Stimulated activated CD4-positive, alpha-beta T cell treated with anti-CD3 and anti-CD28 coated beads, Interleukin-15, amount 100 ng/mL, for 1 hour (primary cell): ENCODE measurements at regions not wholly inside any gene's neighbourhood (a gene's known extent, or its start where the extent isn't known, plus 50 kb on each side); places are given as distances from the start of the nearest gene placed in this dataset.

Experiments used
- DNase-seq, 2 donors: peaks; one replicate each; pipeline ENCODE4 v3.0.0-alpha.2; 2020; ENCODE audit warnings: low read depth in 1 of 2, low spot score in 1 of 2

GRCh38 chr3:43970351-43970750 lies 271.3 kb upstream of the TOPAZ1 start:
- DNase-seq: no peak

DNA sequence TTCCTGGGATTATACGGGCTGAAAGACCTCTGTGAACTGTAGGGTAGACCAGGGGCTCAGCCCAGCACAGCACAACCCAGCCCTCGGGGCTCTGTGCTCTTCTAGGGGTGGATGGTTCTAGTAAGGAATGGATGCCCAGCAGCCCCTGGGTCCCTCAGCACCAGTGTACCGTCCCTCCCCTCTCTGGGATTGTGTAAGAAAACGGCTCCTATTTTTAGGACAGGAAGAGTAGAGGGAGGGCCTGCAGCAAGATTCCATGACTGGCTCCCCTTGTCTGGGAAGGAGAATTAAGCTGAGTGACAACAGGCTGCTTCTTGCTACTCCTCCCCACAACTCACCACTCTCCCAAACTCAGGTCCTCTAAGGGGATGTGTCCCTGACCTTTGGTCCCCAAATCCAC lies 270.8 kb upstream of the TOPAZ1 start:
- no peak for DNase-seq

DNA sequence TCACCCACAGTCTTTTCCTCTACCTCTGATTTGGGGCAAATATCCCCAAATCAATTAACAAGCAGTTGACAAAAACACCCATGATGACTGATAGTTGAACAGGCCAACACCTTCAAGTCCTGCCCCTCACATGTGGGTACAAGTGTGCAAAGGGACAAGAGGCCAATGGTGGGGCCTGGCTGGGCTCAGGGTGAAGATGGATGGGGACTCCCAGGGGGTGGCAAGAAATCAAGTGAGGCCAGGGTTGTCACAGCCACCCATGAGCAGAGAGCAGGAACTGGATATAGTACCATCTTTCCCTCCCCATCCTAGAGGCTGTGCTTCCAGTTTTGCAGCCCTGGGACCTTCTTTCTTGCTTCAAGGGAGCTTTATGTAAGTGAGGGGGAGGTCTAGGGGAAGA lies 270.2 kb upstream of the TOPAZ1 start:
- DNase-seq: no peak

- no peak for DNase-seq
Measured at GRCh38 chr3:43978708-43979107, 263.0 kb upstream of the TOPAZ1 start.

GRCh38 chr3:43979645-43980044 lies 262.0 kb upstream of the TOPAZ1 start:
- DNase-seq: no peak

GRCh38 chr3:43994657-43995546 lies 246.8 kb upstream of the TOPAZ1 start:
- DNase-seq: no peak

DNA sequence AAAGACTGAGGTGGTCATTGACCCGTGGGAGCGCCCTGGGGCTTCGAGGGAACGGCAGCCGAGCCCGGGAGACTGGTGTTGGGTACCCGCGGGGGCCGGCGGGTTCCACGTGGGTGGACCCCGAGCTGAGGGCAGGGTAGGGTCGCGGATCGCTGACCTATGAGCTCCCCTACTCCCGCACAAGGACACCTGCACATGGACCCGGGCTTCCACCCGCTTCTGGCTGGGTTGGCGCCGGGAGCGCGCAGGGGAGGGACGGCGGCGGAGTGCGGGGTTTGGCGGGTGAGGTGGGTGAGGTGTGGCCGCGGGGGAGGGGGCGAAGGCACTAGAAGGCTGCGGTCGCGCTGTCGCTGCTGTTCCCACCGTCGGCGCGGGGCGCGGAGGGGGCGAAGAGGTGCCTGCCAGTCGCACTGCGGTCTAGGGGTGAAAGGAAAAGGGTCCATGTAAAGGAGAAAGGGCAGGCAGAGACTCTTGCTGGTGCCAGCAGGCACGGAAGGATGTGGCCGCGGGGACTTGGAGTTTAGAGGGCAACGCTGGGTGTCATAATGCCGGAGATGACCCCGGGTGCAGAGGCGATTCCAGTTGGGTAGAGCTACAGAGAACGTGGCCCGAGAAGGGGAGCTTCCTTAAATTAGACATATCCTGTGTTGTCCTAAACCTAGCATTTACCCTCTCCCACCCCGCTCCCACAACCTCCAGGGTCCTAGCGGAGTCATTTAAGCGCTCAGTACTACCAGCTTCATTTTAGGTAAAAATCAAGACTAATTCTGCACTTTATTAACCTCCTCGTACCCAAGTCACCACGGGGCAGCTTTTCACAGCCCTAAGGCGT lies 245.9 kb upstream of the TOPAZ1 start:
- no peak for DNase-seq

GRCh38 chr3:43996379-43997301 lies 245.0 kb upstream of the TOPAZ1 start:
- no peak for DNase-seq

GRCh38 chr3:43997316-43997715 lies 244.4 kb upstream of the TOPAZ1 start:
- DNase-seq: no peak

DNA sequence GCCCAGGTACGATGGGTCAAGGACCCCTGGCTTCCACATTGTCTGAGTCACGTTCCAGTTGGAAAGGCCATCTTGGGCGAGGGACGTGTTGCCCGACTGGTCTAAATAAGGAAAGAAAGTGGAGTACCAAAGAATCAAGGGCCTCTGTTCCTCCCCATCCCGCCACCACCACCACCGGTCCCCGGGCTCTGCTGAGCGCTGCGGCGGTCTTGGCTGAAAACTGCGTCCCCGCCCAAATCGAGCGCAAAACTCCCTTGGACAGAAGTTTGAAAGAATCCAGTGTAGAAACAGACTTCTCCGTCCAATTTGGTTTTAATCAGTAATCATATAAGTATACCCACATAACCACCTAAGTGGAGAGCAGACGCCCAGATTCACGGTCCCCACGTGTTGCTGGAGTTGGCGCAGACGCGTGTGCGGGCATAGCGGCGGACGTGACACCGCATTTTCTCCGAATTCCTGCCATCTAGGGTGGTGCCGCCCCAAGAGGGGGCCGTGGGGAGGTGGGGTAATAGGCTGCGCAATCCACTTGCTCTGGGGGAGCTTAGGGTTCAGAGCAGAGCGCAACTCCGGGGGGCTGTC lies 243.8 kb upstream of the TOPAZ1 start:
- no peak for DNase-seq

GRCh38 chr3:43998370-43998835 lies 243.3 kb upstream of the TOPAZ1 start:
- DNase-seq: no peak

- no peak for DNase-seq
Measured at GRCh38 chr3:43998836-43999727, 242.6 kb upstream of the TOPAZ1 start.

DNA sequence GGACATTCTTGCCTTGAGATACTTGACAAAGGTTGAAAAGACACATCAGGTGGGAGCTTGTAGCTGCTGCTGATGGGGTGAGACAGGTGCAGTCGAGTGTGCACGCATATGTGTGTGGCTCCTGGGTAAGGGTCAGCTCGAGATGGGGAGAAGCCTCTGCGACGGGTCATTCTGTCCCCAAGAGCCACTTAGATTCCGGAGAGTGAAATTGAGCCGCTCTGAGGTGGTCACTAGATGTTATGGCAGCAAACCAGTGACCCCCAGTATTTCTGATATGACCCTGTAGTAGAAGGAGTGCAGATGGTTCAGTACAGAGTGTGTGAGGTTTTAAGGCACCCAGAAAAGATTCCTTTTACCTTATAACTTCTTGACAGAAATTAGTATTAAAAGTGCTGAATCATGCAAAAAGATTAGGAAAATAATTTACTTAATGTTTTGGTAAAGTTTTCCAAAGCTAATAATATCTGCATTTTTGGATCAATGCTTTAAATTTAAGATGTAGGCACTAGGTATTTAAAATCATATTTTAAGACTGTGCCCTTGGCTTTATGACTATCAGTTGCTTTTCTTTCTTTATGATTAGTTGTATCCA lies 241.9 kb upstream of the TOPAZ1 start:
- no peak for DNase-seq

GRCh38 chr3:44000586-44000985 lies 241.1 kb upstream of the TOPAZ1 start:
- no peak for DNase-seq

GRCh38 chr3:44001072-44001471 lies 240.6 kb upstream of the TOPAZ1 start:
- DNase-seq: no peak

DNA sequence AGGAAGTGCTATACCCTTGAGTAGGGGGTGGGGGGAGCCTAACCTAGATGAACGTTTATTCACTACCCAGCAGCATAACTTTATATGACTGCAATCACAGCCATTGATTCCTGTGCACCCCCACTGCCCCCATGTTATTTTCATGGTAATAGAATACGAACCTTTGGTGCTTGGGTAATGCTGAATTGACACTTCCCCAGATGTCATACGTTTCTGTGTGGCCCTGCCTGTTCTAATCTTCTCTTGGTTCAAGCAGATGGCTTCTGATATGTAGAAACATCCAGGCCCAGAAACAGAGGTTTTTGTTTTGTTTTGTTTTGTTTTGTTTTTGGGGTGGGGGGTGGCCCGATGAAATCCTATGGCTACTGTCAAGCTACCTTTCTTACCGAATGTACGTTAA lies 237.9 kb upstream of the TOPAZ1 start:
- DNase-seq: no peak

GRCh38 chr3:44011680-44012079 lies 230.0 kb upstream of the TOPAZ1 start:
- DNase-seq: no peak

DNA sequence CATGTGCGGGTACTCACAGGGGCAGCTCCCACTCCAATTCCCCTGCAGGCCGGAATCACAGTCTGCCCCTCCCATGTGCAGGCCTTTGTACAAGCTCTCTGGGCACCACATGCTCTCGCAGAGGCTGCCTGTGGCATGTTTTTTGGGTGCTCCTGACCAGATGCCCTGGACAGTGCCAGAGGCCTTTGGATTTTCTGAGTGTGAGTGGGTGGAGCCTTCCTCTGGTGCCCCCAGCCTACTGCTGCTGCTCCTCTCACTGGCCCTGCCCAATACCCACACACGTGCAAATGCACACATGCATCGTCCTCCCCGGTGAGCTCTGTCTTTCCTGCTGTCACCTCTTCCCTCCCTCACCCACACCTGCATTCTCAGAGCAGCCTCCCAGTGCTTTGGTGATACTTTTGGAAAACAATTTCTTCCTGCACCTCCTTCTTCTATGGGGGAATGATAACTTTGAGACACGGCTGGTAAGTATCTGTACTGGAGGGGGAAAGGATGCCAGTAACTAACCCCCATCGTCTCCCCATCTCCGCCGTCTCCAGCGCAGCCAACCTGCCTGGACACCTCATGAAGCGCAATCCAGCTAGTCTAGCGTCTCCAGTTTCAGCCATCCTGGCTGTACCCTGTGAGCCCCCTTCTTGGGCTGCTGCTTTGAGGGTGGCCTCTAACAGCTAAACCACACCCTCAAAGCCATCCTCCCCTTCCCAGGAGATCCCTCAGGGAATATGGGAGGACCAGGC lies 229.4 kb upstream of the TOPAZ1 start:
- DNase-seq: no peak

DNA sequence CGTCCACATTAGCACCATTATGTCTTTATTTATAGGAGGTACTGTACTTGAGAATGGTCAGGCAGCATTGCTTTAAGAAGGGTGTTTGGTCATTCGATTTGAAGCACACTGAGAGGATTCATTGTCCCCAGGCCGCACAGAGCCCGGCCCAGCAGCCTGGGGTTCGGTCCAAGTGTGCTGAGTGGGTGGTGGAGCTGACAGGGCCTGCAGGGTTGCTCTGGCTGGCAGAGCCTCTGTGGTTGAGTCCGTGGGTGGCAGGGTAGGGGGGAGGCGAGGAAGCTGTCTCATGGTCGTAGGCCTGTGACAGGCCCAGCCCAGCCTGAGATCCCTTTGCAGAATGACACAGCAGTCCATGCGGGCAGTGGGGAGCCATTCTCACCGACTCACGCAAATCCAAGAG lies 227.7 kb upstream of the TOPAZ1 start:
- no peak for DNase-seq
